ENCODE measurements at regions not wholly inside any gene's neighbourhood (a gene's known extent, or its start where the extent isn't known, plus 50 kb on each side); places are given as distances from the start of the nearest gene placed in this dataset.

GRCh38 chr10:31709028-31709427 lies 219.6 kb downstream of the ARHGAP12 start:
- DNase-seq, result no peak

GRCh38 chr10:31708474-31708873 lies 220.2 kb downstream of the ARHGAP12 start:
- no peak for DNase-seq

GRCh38 chr10:31708046-31708445 lies 220.6 kb downstream of the ARHGAP12 start:
- no peak for DNase-seq

GRCh38 chr10:31707093-31708039 lies 221.3 kb downstream of the ARHGAP12 start:
- DNase-seq, result peak; percentile 68

GRCh38 chr10:31706464-31707092 lies 222.1 kb downstream of the ARHGAP12 start:
- DNase-seq, result no peak

- DNase-seq, result no peak
Observed at GRCh38 chr10:31705136-31705535, 223.5 kb downstream of the ARHGAP12 start.

- DNase-seq, result no peak
Observed at GRCh38 chr10:31704195-31704594, 224.4 kb downstream of the ARHGAP12 start.

- DNase-seq, result no peak
Observed at GRCh38 chr10:31702954-31703353, 225.7 kb downstream of the ARHGAP12 start.

- DNase-seq, result no peak
Observed at GRCh38 chr10:31702005-31702404, 226.6 kb downstream of the ARHGAP12 start.

GRCh38 chr10:31701546-31701945 lies 227.1 kb downstream of the ARHGAP12 start:
- DNase-seq, result no peak

- no peak for DNase-seq
Observed at GRCh38 chr10:31700181-31700611, 228.4 kb downstream of the ARHGAP12 start.

GRCh38 chr10:31698181-31698830 lies 230.3 kb downstream of the ARHGAP12 start:
- DNase-seq, result no peak

- no peak for DNase-seq
Observed at GRCh38 chr10:31697271-31698180, 231.1 kb downstream of the ARHGAP12 start.

GRCh38 chr10:31694929-31695837 lies 233.4 kb downstream of the ARHGAP12 start:
- DNase-seq, result no peak

- no peak for DNase-seq
Observed at GRCh38 chr10:31694126-31694685, 234.4 kb downstream of the ARHGAP12 start.

- no peak for DNase-seq
Observed at GRCh38 chr10:31693491-31693890, 235.1 kb downstream of the ARHGAP12 start.

- no peak for DNase-seq
Observed at GRCh38 chr10:31689233-31689632, 239.4 kb downstream of the ARHGAP12 start.

- DNase-seq, result no peak
Observed at GRCh38 chr10:31687663-31688482, 240.8 kb downstream of the ARHGAP12 start.

GRCh38 chr10:31686599-31686998 lies 242.0 kb downstream of the ARHGAP12 start:
- DNase-seq, result no peak

- DNase-seq, result no peak
Observed at GRCh38 chr10:31683682-31684081, 244.9 kb downstream of the ARHGAP12 start.

Measured in activated CD4-positive, alpha-beta T cell treated with anti-CD3 and anti-CD28 coated beads for 48 hours (primary cell).